Esophagus squamous epithelium (tissue), 5 donors: ENCODE measurements at regions not wholly inside any gene's neighbourhood (a gene's known extent, or its start where the extent isn't known, plus 50 kb on each side); places are given as distances from the start of the nearest gene placed in this dataset.
"Not testable (repeated sequence)": the region's sequence is repeated elsewhere in the genome, so short reads cannot be mapped to it uniquely, and the experiment has no call there.

Experiments used
- DNase-seq: peaks from one replicate; lab custom pipeline; 2025; lab: John Stamatoyannopoulos, UW
- H3K27ac ChIP-seq, 4 donors: fragments of 200-600 bp; sonication (generic); one replicate each; pipeline ENCODE4 v1.5.1; 2016 to 2019; ENCODE audit warnings: mild to moderate bottlenecking in 1 of 4
- H3K27me3 ChIP-seq, 4 donors: fragments of 200-600 bp; sonication (generic); 1 replicate in 3 of 4; 2 replicates in 1 of 4; pipeline versions ENCODE4 v1.5.1 to v1.6.0; 2017 to 2021; ENCODE audit warnings: antibody characterized with exemption in 1 of 4
- H3K36me3 ChIP-seq, 3 donors: fragments of 200-600 bp; sonication (generic); one replicate each; pipeline ENCODE4 v1.5.1; 2016 to 2019
- H3K4me1 ChIP-seq, 3 donors: fragments of 200-600 bp; sonication (generic); one replicate each; pipeline ENCODE4 v1.5.1; 2017 to 2019
- H3K4me3 ChIP-seq, 4 donors: fragments of 200-600 bp; sonication (generic); 1 replicate in 3 of 4; 2 replicates in 1 of 4; pipeline ENCODE4 v1.5.1; 2016 to 2019; ENCODE audit warnings: mild to moderate bottlenecking in 2 of 4, moderate library complexity in 1 of 4
- H3K9me3 ChIP-seq, 3 donors: fragments of 200-600 bp; sonication (generic); one replicate each; pipeline ENCODE4 v1.5.1; 2016 to 2019
- POLR2A ChIP-seq, 4 donors: fragments of 450-650 bp; IDR thresholded peaks; one replicate each; pipeline ENCODE4 v1.6.1; 2017; ENCODE audit warnings: antibody characterized with exemption in 4 of 4, mild to moderate bottlenecking in 4 of 4, moderate library complexity in 3 of 4
- WGBS, 2 donors: methylation state at CpG; one replicate each; pipeline ENCODE4 v1.1.5; 2018; 5-methylcytosine and 5-hydroxymethylcytosine counted together
- intact Hi-C: fragments of 100-400 bp; cut with DNase I; formaldehyde crosslinking; loops from one replicate; pipeline ENCODE4 v1.15.0; 2022
- TF ChIP-seq, protein P1 (sequence below), 6 experiments: fragments of 450-650 bp in 4 of 6; fragments of 200-600 bp in 2 of 6; sonication (generic) in 2 of 6; IDR thresholded peaks; one replicate each; pipeline ENCODE4 v1.5.1; 2016 to 2019; ENCODE audit warnings: antibody characterized with exemption in 6 of 6, mild to moderate bottlenecking in 4 of 6, moderate library complexity in 4 of 6
- donor health status: DM: yes; HTN: yes; CAD: no.

DNA sequence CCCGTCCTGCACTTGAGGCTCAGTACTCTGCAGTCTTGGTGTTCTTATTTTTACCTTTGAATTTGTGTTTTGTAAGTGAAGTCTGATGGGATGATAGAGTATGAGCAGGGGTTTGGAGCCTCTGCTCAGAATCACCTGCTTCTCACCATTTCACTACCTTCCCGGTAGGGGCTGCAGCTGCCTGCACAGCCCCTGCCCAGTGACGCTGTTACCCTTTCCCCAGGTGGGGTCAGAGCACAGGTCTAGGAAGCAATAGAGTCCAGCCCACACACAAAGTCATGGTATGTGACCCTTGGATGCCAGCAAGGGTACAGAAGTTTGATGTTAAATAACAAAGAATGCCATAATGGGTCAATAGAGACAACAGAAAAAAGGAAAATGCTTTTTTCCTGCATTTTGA lies 101.8 kb upstream of the TCF21 start:
- Histone ChIP-seq H3K27me3 (no peaks in the 10 kb centered on the region), H3K4me1 (no peaks in the 10 kb centered on the region), H3K27ac (no peak overlapping the region), H3K36me3 (no peaks in the 10 kb centered on the region), H3K4me3 (no peak overlapping the region), H3K9me3 (no peaks in the 10 kb centered on the region)
- 57 to 58% methylated on average over 2 to 3 of the region's 3 CpGs for WGBS, 2 donors
- intact Hi-C loops, result no loop called here
- DNase-seq, result no peak
- TF ChIP-seq POLR2A (IDR thresholded peaks at IDR 0.05), result no peak
- TF ChIP-seq, protein P1, sequence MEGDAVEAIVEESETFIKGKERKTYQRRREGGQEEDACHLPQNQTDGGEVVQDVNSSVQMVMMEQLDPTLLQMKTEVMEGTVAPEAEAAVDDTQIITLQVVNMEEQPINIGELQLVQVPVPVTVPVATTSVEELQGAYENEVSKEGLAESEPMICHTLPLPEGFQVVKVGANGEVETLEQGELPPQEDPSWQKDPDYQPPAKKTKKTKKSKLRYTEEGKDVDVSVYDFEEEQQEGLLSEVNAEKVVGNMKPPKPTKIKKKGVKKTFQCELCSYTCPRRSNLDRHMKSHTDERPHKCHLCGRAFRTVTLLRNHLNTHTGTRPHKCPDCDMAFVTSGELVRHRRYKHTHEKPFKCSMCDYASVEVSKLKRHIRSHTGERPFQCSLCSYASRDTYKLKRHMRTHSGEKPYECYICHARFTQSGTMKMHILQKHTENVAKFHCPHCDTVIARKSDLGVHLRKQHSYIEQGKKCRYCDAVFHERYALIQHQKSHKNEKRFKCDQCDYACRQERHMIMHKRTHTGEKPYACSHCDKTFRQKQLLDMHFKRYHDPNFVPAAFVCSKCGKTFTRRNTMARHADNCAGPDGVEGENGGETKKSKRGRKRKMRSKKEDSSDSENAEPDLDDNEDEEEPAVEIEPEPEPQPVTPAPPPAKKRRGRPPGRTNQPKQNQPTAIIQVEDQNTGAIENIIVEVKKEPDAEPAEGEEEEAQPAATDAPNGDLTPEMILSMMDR (IDR thresholded peaks at IDR 0.05), result no peak

DNA sequence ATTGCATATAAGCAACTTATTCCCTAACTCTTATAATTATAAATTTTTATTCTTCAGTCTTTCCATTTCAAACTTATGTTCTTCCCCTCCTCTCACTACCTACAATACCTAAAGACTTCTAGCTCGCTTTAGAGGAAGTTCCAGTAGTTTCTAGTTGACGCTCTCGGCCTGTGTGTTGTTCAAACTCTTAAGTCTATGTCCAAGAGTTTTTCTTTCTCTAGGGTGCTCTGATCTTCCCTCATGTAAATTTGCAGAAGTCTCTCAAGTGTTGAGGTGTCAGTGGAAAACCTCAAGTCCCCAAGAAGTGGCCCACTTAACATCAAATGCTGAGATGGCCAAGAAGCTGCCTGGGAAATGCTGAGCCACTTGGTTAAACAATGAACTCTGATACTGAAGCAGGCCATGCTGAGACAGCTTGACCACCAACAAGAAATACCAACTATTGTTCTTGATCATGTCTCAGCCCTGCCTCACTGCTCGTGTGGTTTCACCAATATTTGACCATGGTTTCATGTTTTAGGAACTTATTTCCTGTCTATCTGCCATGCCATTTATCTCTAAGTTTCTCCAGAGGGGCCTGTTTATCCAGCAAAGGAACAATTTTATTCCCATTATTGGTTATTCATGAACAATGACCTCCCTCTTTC lies 100.9 kb upstream of the TCF21 start:
- intact Hi-C loops, result no loop called here
- DNase-seq, result no peak
- H3K36me3 ChIP-seq, result no peaks in the 10 kb centered on the region
- H3K4me3 ChIP-seq, result no peak overlapping the region
- TF ChIP-seq POLR2A (IDR thresholded peaks at IDR 0.05), result no peak
- TF ChIP-seq, protein P1 (IDR thresholded peaks at IDR 0.05), result no peak
- H3K4me1 ChIP-seq, result no peaks in the 10 kb centered on the region
- WGBS, 2 donors, result 70 to 74% methylated on average over 4 of the region's 4 CpGs
- H3K9me3 ChIP-seq, result no peaks in the 10 kb centered on the region
- H3K27ac ChIP-seq, result no peak overlapping the region
- H3K27me3 ChIP-seq, result no peaks in the 10 kb centered on the region

DNA sequence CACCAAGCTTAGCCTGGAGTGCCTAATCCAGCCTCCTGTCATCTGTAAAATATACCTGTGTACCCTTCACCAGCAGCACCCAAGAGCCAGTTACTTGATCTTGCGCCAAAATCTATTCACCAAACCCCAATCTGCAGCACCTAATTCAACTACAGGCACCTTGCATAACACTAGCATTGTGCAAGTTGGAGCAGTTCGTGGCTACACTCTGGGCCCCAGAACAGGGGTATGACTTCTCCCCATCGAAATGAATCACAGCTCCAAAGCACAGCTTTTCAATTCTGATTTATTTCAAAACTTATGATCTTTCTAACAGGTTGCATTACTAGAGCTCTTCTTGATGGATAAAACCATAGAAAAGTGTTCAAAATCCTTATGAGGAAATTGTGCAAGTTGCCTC lies 100.4 kb upstream of the TCF21 start:
- DNase-seq, result no peak
- Histone ChIP-seq H3K27me3 (no peaks in the 10 kb centered on the region), H3K4me1 (no peaks in the 10 kb centered on the region), H3K27ac (no peak overlapping the region), H3K36me3 (no peaks in the 10 kb centered on the region), H3K9me3 (no peaks in the 10 kb centered on the region), H3K4me3 (no peak overlapping the region)
- intact Hi-C loops, result no loop called here
- TF ChIP-seq, protein P1 (IDR thresholded peaks at IDR 0.05), result no peak
- no peak for TF ChIP-seq POLR2A (IDR thresholded peaks at IDR 0.05)
- WGBS, 2 donors, result 48 to 59% methylated on average over 3 of the region's 3 CpGs

DNA sequence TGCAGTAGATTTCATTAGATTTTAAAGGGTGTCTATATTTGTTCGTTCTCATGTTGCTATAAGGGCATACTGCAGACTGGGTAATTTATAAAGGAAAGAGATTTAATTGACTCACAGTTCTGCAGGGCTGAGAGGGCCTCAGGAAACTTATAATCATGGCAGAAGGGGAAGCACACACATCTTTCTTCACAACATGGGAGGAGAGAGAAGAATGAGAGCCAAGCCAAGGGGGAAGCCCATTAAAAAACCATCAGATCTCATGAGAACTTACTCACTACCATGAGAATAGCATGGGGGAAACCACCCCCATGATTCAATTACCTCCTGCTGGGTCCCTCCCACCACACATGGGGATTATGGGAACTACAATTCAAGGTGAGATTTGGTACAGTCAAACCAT lies 99.5 kb upstream of the TCF21 start:
- H3K4me3 ChIP-seq, DNase-seq, H3K9me3 ChIP-seq, H3K4me1 ChIP-seq, intact Hi-C loops, H3K27ac ChIP-seq, H3K36me3 ChIP-seq, H3K27me3 ChIP-seq: not testable (repeated sequence)
- WGBS, 2 donors, result 17 to 58% methylated on average over 1 of the region's 1 CpG

DNA sequence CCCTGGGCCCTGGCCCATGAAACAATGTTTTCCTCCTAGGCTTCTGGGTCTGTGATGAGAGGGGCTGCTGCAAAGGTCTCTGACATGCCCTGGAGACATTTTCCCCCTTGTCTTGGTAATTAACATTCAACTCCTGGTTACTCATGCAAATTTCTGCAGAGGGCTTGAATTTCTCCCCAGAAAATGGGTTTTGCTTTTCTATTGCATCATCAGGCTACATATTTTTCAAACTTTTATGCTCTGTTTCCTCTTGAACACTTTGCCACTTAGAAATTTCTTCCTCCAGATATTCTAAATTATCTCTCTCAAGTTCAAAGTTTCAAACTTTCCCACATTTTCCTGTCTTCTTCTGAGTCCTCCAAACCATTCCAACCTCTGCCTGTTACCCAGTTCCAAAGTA lies 98.2 kb upstream of the TCF21 start:
- DNase-seq, H3K4me3 ChIP-seq, H3K4me1 ChIP-seq, H3K27me3 ChIP-seq, intact Hi-C loops, H3K36me3 ChIP-seq, H3K27ac ChIP-seq, H3K9me3 ChIP-seq: not testable (repeated sequence)

DNA sequence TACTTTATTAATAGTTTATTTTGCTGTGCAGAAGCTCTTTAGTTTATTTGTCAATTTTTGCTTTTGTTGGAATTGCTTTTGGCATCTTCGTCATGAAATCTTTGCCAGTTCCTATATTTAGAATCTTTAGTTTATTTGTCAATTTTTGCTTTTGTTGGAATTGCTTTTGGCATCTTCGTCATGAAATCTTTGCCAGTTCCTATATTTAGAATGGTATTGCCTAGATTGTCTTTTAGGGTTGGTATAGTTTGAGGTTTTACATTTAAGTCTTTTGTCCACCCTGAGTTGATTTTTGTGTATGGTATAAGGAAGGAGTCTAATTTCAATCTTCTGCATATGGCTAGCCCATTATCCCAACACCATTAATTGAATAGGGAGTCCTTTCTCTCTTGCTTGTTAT lies 93.9 kb upstream of the TCF21 start:
- intact Hi-C loops, H3K27me3 ChIP-seq, DNase-seq, H3K4me3 ChIP-seq, H3K27ac ChIP-seq, H3K9me3 ChIP-seq, H3K4me1 ChIP-seq, H3K36me3 ChIP-seq: not testable (repeated sequence)
- WGBS, 2 donors, result 56 to 62% methylated on average over 2 of the region's 2 CpGs

DNA sequence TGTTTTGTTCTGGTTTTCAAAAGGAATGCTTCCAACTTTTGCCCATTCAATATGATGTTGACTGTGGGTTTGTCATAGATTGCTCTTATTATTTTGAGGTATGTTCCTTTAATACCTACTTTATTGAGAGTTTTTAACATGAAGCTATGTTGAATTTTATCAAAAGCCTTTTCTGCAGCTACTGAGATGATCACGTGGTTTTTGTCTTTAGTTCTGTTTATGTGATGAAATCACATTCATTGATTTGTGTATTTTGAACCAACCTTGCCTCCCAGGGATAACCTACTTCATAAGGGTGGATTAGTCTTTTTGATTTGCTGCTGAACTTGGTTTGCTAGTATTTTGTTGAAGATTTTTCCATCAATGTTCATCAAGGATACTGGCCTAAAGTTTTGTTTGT lies 92.7 kb upstream of the TCF21 start:
- intact Hi-C loops, result no loop called here
- TF ChIP-seq, protein P1 (IDR thresholded peaks at IDR 0.05), result no peak
- TF ChIP-seq POLR2A (IDR thresholded peaks at IDR 0.05), result no peak
- no peaks in the 10 kb centered on the region for H3K27me3 ChIP-seq
- no peak overlapping the region for H3K27ac ChIP-seq
- no peaks in the 10 kb centered on the region for H3K4me1 ChIP-seq
- no peak overlapping the region for H3K4me3 ChIP-seq
- H3K36me3 ChIP-seq, result no peaks in the 10 kb centered on the region
- H3K9me3 ChIP-seq, result peaks cover 0 to 8% (median 5%) of the 10 kb centered on the region in 3 donors
- no peak for DNase-seq
- 22 to 27% methylated on average over 1 of the region's 1 CpG for WGBS, 2 donors
